ENCODE measurements at regions not wholly inside any gene's neighbourhood (a gene's known extent, or its start where the extent isn't known, plus 50 kb on each side); places are given as distances from the start of the nearest gene placed in this dataset.

DNA sequence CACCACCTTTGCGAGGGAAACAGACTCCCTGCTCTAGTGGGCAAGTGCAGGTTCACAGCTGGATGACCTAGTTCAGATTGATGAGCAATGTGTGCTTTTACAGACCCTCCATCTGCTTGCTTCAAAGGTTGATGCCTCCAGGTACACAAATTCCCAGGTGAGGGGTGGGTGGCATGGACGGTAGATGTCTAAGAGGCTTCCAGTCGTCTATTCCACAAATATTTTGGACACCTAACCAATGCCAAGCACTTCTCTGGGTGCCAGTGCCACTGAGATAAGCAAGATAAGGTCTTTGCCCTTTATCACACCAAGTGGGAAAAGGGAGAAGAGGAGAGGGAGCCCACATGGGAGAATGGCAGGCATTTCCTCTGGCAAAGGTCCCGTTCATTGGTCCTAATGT, 316.6 kb upstream of the CDH5 start:
- Histone ChIP-seq H3K4me1 (ENCODE audit: control insufficient read depth in 2 of 2, insufficient read depth in 2 of 2, low read length in 2 of 2) (no peaks in the 10 kb centered on the region), H3K27me3 (ENCODE audit: control insufficient read depth in 2 of 2, insufficient read depth in 1 of 2, low read length in 1 of 2) (no peaks in the 10 kb centered on the region), H3K9me3 (ENCODE audit: control insufficient read depth in 2 of 2, insufficient read depth in 1 of 2, low read length in 1 of 2) (no peaks in the 10 kb centered on the region), H3K27ac (ENCODE audit: low read depth in 1 of 2, low read length in 1 of 2) (no peak overlapping the region), H3K4me3 (ENCODE audit: low read length in 2 of 2) (no peak overlapping the region), H3K36me3 (ENCODE audit: control insufficient read depth in 2 of 2, insufficient read depth in 2 of 2, low read length in 1 of 2) (no peaks in the 10 kb centered on the region)
- DNase-seq (ENCODE audit: low read depth in 6 of 9, low spot score in 9 of 9), result no peak
- WGBS, result 91% methylated on average over 4 of the region's 4 CpGs

DNA sequence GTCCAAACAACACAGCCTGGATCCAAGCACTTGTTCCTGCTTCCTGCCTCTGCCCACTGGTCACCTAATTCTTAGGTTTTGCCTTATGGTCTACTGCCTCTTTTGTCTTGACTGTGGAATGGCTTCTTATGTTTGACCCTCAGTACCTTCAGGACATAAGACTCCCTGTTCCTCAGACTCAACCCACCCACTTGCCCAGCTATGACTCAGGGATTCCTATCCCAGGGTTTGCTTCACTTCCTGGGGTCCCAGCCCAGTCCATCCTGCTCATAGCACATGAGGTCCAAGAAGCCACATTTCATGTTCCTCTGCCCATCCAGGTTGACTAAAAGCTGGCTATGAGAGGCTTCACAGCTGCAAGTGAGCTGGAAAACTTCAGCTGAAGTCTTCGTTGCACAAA, 320.9 kb upstream of the CDH5 start:
- 96% methylated on average over 1 of the region's 1 CpG for WGBS
- no peak for DNase-seq (ENCODE audit: low read depth in 6 of 9, low spot score in 9 of 9)
- H3K27ac ChIP-seq (ENCODE audit: low read depth in 1 of 2, low read length in 1 of 2), result no peak overlapping the region

DNA sequence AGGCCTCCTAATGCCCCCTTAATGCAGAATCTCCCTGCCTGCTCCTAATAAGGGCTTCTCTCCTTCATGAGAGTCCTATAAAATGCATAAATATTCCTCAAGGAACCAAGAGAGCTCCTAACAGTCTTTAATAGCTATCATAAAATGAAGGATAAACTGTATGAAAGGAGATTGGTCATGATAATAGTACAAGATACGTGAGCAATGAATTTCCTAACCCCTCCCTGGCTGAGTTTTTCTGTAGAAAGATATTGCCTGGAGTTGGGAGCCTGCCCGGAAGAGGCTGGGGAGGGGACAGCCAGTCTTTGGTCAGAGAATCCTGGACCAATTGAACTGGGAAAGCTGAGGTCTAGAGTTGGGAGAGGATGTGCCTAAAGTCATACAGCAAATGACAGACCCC, 321.9 kb upstream of the CDH5 start:
- Histone ChIP-seq H3K27me3 (ENCODE audit: control insufficient read depth in 2 of 2, insufficient read depth in 1 of 2, low read length in 1 of 2) (no peaks in the 10 kb centered on the region), H3K4me3 (ENCODE audit: low read length in 2 of 2) (no peak overlapping the region), H3K4me1 (ENCODE audit: control insufficient read depth in 2 of 2, insufficient read depth in 2 of 2, low read length in 2 of 2) (no peaks in the 10 kb centered on the region), H3K36me3 (ENCODE audit: control insufficient read depth in 2 of 2, insufficient read depth in 2 of 2, low read length in 1 of 2) (no peaks in the 10 kb centered on the region), H3K27ac (ENCODE audit: low read depth in 1 of 2, low read length in 1 of 2) (no peak overlapping the region), H3K9me3 (ENCODE audit: control insufficient read depth in 2 of 2, insufficient read depth in 1 of 2, low read length in 1 of 2) (no peaks in the 10 kb centered on the region)
- WGBS, result 93% methylated on average over 2 of the region's 2 CpGs
- no peak for DNase-seq (ENCODE audit: low read depth in 6 of 9, low spot score in 9 of 9)

More for the DNA sequence above, 320.9 kb upstream of the CDH5 start:
- Histone ChIP-seq H3K9me3 (ENCODE audit: control insufficient read depth in 2 of 2, insufficient read depth in 1 of 2, low read length in 1 of 2) (no peaks in the 10 kb centered on the region), H3K4me3 (ENCODE audit: low read length in 2 of 2) (no peak overlapping the region), H3K27me3 (ENCODE audit: control insufficient read depth in 2 of 2, insufficient read depth in 1 of 2, low read length in 1 of 2) (no peaks in the 10 kb centered on the region), H3K36me3 (ENCODE audit: control insufficient read depth in 2 of 2, insufficient read depth in 2 of 2, low read length in 1 of 2) (no peaks in the 10 kb centered on the region), H3K4me1 (ENCODE audit: control insufficient read depth in 2 of 2, insufficient read depth in 2 of 2, low read length in 2 of 2) (no peaks in the 10 kb centered on the region)

DNA sequence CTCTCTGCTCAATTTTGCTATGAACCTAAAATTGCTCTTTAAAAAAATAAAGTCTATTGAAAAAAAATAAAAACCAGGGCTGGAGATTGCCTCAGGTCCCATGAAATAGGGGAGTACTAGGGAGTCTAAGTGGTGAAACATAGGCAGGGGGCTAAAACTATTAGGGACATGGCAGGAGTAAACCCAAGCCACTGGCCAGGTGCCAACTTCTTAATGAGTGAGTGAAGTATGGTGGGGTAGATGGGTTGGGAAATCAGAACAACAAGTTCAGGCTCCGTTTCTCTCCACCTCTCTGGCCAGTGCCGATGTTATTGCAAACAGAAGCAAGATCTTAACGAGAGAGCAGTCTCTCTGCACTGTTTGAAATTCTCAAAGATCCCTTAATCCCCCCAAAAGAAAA, 322.4 kb upstream of the CDH5 start:
- WGBS, result 87% methylated on average over 3 of the region's 3 CpGs
- H3K27ac ChIP-seq (ENCODE audit: low read depth in 1 of 2, low read length in 1 of 2), result no peak overlapping the region

DNA sequence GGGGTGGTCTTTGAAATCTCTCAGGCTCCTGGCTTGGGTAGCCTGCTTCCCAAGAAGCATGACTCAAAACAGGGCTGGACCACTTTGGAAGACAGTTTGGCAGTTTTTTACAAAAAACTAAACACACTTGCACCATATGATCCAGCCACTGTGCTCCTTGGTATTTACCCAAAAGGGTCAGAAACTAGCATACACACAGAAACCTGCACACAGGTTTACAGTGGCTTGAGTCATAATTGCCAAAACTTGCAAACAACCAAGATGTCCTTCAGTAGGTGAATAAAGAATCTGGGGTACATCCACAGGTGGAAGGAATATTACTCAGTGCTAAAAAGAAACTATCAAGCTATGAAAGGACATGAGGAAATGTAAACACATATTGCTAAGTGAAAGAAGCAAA, 323.2 kb upstream of the CDH5 start:
- no peaks in the 10 kb centered on the region for H3K9me3 ChIP-seq (ENCODE audit: control insufficient read depth in 2 of 2, insufficient read depth in 1 of 2, low read length in 1 of 2)
- H3K4me3 ChIP-seq (ENCODE audit: low read length in 2 of 2), result no peak overlapping the region
- H3K36me3 ChIP-seq (ENCODE audit: control insufficient read depth in 2 of 2, insufficient read depth in 2 of 2, low read length in 1 of 2), result no peaks in the 10 kb centered on the region
- no peaks in the 10 kb centered on the region for H3K27me3 ChIP-seq (ENCODE audit: control insufficient read depth in 2 of 2, insufficient read depth in 1 of 2, low read length in 1 of 2)
- no peak overlapping the region for H3K27ac ChIP-seq (ENCODE audit: low read depth in 1 of 2, low read length in 1 of 2)
- DNase-seq (ENCODE audit: low read depth in 6 of 9, low spot score in 9 of 9), result no peak
- H3K4me1 ChIP-seq (ENCODE audit: control insufficient read depth in 2 of 2, insufficient read depth in 2 of 2, low read length in 2 of 2), result no peaks in the 10 kb centered on the region

More for the DNA sequence above, 322.4 kb upstream of the CDH5 start:
- Histone ChIP-seq H3K4me1 (ENCODE audit: control insufficient read depth in 2 of 2, insufficient read depth in 2 of 2, low read length in 2 of 2) (no peaks in the 10 kb centered on the region), H3K9me3 (ENCODE audit: control insufficient read depth in 2 of 2, insufficient read depth in 1 of 2, low read length in 1 of 2) (no peaks in the 10 kb centered on the region), H3K27me3 (ENCODE audit: control insufficient read depth in 2 of 2, insufficient read depth in 1 of 2, low read length in 1 of 2) (no peaks in the 10 kb centered on the region), H3K36me3 (ENCODE audit: control insufficient read depth in 2 of 2, insufficient read depth in 2 of 2, low read length in 1 of 2) (no peaks in the 10 kb centered on the region), H3K4me3 (ENCODE audit: low read length in 2 of 2) (no peak overlapping the region)
- no peak for DNase-seq (ENCODE audit: low read depth in 6 of 9, low spot score in 9 of 9)

DNA sequence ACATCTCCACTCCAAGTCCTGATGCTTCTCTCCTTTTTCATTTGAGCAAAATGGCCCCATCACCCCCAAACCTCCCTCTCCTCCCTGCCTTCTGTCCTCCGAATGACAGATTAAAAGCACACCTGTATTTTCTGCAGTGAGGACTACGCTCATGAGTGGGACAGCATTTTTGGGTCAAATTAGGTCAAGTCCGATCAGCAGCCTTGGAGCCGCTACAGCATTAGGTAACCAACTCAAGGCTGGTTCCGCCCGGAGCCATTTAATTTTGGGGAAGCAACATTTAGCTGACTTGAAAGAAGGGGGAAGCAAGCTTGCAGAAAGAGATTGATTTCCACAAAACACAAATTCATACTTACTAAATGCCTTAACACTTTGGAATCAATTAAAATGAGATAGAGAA, 324.1 kb upstream of the CDH5 start:
- no peak overlapping the region for H3K4me3 ChIP-seq (ENCODE audit: low read length in 2 of 2)
- H3K36me3 ChIP-seq (ENCODE audit: control insufficient read depth in 2 of 2, insufficient read depth in 2 of 2, low read length in 1 of 2), result no peaks in the 10 kb centered on the region
- WGBS, result 84% methylated on average over 6 of the region's 6 CpGs
- no peak overlapping the region for H3K27ac ChIP-seq (ENCODE audit: low read depth in 1 of 2, low read length in 1 of 2)
- DNase-seq (ENCODE audit: low read depth in 6 of 9, low spot score in 9 of 9), result no peak
- no peaks in the 10 kb centered on the region for H3K4me1 ChIP-seq (ENCODE audit: control insufficient read depth in 2 of 2, insufficient read depth in 2 of 2, low read length in 2 of 2)
- H3K27me3 ChIP-seq (ENCODE audit: control insufficient read depth in 2 of 2, insufficient read depth in 1 of 2, low read length in 1 of 2), result no peaks in the 10 kb centered on the region
- no peaks in the 10 kb centered on the region for H3K9me3 ChIP-seq (ENCODE audit: control insufficient read depth in 2 of 2, insufficient read depth in 1 of 2, low read length in 1 of 2)

DNA sequence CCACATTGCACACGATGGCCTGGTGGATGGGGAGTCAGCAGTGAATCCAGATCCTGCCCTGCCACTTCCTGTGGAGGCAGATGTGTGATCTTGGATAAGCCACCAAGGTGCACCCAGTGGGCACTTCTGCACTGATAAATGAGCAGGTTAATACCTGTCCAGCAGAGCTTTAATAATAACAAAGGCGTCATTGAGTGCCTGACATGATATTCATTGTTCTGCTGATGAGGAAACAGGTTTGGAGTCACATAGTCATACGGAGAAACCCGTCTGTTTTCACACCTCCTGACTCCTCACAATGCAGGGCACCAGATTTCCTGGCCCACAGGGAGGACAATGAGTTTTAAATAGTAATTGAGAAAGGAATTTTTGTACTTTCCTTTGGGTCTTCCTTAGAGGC, 324.6 kb upstream of the CDH5 start:
- DNase-seq (ENCODE audit: low read depth in 6 of 9, low spot score in 9 of 9), result no peak
- Histone ChIP-seq H3K4me3 (ENCODE audit: low read length in 2 of 2) (no peak overlapping the region), H3K4me1 (ENCODE audit: control insufficient read depth in 2 of 2, insufficient read depth in 2 of 2, low read length in 2 of 2) (no peaks in the 10 kb centered on the region), H3K9me3 (ENCODE audit: control insufficient read depth in 2 of 2, insufficient read depth in 1 of 2, low read length in 1 of 2) (no peaks in the 10 kb centered on the region), H3K27ac (ENCODE audit: low read depth in 1 of 2, low read length in 1 of 2) (no peak overlapping the region), H3K36me3 (ENCODE audit: control insufficient read depth in 2 of 2, insufficient read depth in 2 of 2, low read length in 1 of 2) (no peaks in the 10 kb centered on the region), H3K27me3 (ENCODE audit: control insufficient read depth in 2 of 2, insufficient read depth in 1 of 2, low read length in 1 of 2) (no peaks in the 10 kb centered on the region)
- WGBS, result 64% methylated on average over 4 of the region's 4 CpGs

DNA sequence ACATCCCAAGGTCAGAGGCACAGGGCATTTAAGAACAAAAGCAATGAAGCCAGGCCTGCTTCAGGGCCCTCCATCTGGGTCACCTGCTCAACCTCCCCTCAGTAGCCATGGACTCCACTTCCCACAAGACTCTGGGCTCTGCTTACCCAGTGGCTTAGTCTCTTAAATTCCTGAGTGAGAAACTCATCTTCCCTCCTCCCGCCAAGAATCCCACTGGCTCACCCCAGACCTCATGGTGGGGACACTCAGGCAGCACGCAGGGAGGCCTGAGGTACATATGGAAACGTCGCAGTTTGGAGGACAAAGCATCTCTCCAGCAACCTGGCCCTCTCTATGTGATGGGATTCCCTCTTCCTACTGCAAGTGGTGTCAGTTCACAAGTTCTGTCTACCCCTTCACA, 326.7 kb upstream of the CDH5 start:
- H3K4me1 ChIP-seq (ENCODE audit: control insufficient read depth in 2 of 2, insufficient read depth in 2 of 2, low read length in 2 of 2), result no peaks in the 10 kb centered on the region
- no peak for DNase-seq (ENCODE audit: low read depth in 6 of 9, low spot score in 9 of 9)
- 88% methylated on average over 4 of the region's 4 CpGs for WGBS
- no peaks in the 10 kb centered on the region for H3K9me3 ChIP-seq (ENCODE audit: control insufficient read depth in 2 of 2, insufficient read depth in 1 of 2, low read length in 1 of 2)
- H3K27me3 ChIP-seq (ENCODE audit: control insufficient read depth in 2 of 2, insufficient read depth in 1 of 2, low read length in 1 of 2), result no peaks in the 10 kb centered on the region
- no peak overlapping the region for H3K27ac ChIP-seq (ENCODE audit: low read depth in 1 of 2, low read length in 1 of 2)
- H3K36me3 ChIP-seq (ENCODE audit: control insufficient read depth in 2 of 2, insufficient read depth in 2 of 2, low read length in 1 of 2), result no peaks in the 10 kb centered on the region
- H3K4me3 ChIP-seq (ENCODE audit: low read length in 2 of 2), result no peak overlapping the region

DNA sequence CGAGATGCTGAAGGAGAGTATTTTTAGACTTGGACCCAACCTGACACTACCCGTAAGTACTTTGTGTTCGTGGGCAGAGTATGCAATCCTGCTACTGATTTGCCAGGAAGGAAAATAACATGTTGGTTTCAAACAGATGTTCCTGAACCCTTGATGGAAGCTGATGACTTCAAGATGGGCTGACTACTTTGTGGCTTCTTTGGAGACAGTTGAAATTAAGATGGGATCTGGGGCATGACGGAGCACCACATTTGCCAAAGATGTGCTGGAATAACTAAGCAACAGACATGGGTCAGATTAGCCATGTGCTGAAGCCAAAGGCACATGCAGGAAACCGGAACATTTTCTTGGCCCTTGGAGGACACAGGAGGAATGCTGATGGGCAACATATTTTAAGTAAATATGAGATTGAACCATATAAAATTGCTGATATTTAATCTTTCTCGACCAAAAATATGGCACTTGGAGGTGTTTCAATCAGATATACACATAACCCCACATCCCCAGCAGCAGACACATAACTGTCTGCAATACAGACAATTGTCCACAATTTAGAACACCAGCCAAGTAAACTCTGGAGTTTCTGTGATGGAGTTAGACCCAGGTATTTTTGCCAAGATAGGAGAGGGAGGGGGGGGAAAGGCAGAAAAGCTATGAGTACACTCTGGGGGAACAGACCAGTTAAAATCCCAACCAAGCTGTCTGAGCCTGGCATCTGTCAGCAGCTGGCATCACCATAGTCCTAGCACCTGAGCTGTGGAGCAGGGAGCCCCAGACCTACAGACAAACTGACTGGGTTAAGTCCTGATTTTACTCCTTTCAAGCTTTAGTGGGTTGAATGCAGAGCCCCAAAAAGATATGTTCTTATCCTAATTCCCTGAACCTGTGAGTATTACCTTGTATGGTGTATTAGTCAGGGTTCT, 329.4 kb upstream of the CDH5 start:
- H3K9me3 ChIP-seq (ENCODE audit: control insufficient read depth in 2 of 2, insufficient read depth in 1 of 2, low read length in 1 of 2), result no peaks in the 10 kb centered on the region

More for the DNA sequence above, 329.4 kb upstream of the CDH5 start:
- WGBS, result 78% methylated on average over 6 of the region's 6 CpGs
- Histone ChIP-seq H3K4me3 (ENCODE audit: low read length in 2 of 2) (no peak overlapping the region), H3K27ac (ENCODE audit: low read depth in 1 of 2, low read length in 1 of 2) (no peak overlapping the region), H3K27me3 (ENCODE audit: control insufficient read depth in 2 of 2, insufficient read depth in 1 of 2, low read length in 1 of 2) (no peaks in the 10 kb centered on the region), H3K4me1 (ENCODE audit: control insufficient read depth in 2 of 2, insufficient read depth in 2 of 2, low read length in 2 of 2) (no peaks in the 10 kb centered on the region), H3K36me3 (ENCODE audit: control insufficient read depth in 2 of 2, insufficient read depth in 2 of 2, low read length in 1 of 2) (no peaks in the 10 kb centered on the region)
- peak in 1 of 9 donors; percentile 3 for DNase-seq (ENCODE audit: low read depth in 6 of 9, low spot score in 9 of 9)
